ENCODE measurements at regions not wholly inside any gene's neighbourhood (a gene's known extent, or its start where the extent isn't known, plus 50 kb on each side); places are given as distances from the start of the nearest gene placed in this dataset.

DNA sequence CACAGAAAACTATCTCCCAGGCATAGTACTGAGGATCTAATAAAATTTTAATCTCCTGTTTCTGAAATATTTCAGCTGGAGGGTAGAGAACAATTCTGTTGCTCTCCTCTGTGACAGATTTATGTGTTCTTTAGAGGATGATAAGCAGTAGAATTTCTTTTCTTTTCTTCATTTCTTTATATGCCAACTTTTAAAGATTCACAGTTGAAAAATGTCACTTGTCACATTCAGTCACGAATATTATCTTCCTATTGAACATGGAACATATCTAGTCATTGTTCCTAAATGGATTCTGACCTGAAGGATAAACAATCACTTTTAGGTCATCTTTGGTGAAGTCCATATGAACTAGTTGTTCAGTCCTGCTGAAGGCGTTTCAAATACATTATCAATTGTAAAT, 585.5 kb upstream of the DPPA4 start:
- in situ Hi-C loops (cut with MboI), result no loop called here
- CTCF ChIA-PET (ENCODE audit: low intra/inter-chr PET ratio), result no interaction called here

More for the DNA sequence above, 585.5 kb upstream of the DPPA4 start:
- ATAC-seq, result no peak
- FAIRE-seq, result no peak
- no peaks in the 10 kb centered on the region for H4K20me1 ChIP-seq (replicated peaks; ENCODE audit: control insufficient read depth, insufficient read depth, low read length)
- H3K4me1 ChIP-seq (replicated peaks in 1 of 2; ENCODE audit: control insufficient read depth in 2 of 2, insufficient read depth in 2 of 2, low read length in 2 of 2), result no peaks in the 10 kb centered on the region
- H3K79me2 ChIP-seq (ENCODE audit: control insufficient read depth, insufficient read depth, low read length), result no peaks in the 10 kb centered on the region
- no peak for DNase-seq (ENCODE audit: extremely low read depth in 1 of 4, low spot score in 3 of 4)
- no peaks in the 10 kb centered on the region for H3K27me3 ChIP-seq (ENCODE audit: control insufficient read depth in 2 of 2, insufficient read depth in 2 of 2, low read length in 2 of 2)
- no peaks in the 10 kb centered on the region for H3K9me1 ChIP-seq (ENCODE audit: control insufficient read depth, insufficient read depth, low read length)
- 0% methylated on average over 2 of the region's 2 CpGs for WGBS (ENCODE audit: insufficient coverage, low coverage, missing lambda C conversion rate)
- no peak overlapping the region for H3K4me2 ChIP-seq (ENCODE audit: insufficient read depth, low read length)
- POLR2A ChIA-PET, result no interaction called here
- no peak overlapping the region for H2AFZ ChIP-seq (ENCODE audit: low read depth, low read length)
- H3K4me3 ChIP-seq, result no peak overlapping the region
- no peaks in the 10 kb centered on the region for H3K36me3 ChIP-seq (ENCODE audit: control insufficient read depth, insufficient read depth, low read length)
- no peak for TF ChIP-seq MCM5 (IDR thresholded peaks at IDR 0.05; ENCODE audit: low read depth)
- TF ChIP-seq, protein P1, sequence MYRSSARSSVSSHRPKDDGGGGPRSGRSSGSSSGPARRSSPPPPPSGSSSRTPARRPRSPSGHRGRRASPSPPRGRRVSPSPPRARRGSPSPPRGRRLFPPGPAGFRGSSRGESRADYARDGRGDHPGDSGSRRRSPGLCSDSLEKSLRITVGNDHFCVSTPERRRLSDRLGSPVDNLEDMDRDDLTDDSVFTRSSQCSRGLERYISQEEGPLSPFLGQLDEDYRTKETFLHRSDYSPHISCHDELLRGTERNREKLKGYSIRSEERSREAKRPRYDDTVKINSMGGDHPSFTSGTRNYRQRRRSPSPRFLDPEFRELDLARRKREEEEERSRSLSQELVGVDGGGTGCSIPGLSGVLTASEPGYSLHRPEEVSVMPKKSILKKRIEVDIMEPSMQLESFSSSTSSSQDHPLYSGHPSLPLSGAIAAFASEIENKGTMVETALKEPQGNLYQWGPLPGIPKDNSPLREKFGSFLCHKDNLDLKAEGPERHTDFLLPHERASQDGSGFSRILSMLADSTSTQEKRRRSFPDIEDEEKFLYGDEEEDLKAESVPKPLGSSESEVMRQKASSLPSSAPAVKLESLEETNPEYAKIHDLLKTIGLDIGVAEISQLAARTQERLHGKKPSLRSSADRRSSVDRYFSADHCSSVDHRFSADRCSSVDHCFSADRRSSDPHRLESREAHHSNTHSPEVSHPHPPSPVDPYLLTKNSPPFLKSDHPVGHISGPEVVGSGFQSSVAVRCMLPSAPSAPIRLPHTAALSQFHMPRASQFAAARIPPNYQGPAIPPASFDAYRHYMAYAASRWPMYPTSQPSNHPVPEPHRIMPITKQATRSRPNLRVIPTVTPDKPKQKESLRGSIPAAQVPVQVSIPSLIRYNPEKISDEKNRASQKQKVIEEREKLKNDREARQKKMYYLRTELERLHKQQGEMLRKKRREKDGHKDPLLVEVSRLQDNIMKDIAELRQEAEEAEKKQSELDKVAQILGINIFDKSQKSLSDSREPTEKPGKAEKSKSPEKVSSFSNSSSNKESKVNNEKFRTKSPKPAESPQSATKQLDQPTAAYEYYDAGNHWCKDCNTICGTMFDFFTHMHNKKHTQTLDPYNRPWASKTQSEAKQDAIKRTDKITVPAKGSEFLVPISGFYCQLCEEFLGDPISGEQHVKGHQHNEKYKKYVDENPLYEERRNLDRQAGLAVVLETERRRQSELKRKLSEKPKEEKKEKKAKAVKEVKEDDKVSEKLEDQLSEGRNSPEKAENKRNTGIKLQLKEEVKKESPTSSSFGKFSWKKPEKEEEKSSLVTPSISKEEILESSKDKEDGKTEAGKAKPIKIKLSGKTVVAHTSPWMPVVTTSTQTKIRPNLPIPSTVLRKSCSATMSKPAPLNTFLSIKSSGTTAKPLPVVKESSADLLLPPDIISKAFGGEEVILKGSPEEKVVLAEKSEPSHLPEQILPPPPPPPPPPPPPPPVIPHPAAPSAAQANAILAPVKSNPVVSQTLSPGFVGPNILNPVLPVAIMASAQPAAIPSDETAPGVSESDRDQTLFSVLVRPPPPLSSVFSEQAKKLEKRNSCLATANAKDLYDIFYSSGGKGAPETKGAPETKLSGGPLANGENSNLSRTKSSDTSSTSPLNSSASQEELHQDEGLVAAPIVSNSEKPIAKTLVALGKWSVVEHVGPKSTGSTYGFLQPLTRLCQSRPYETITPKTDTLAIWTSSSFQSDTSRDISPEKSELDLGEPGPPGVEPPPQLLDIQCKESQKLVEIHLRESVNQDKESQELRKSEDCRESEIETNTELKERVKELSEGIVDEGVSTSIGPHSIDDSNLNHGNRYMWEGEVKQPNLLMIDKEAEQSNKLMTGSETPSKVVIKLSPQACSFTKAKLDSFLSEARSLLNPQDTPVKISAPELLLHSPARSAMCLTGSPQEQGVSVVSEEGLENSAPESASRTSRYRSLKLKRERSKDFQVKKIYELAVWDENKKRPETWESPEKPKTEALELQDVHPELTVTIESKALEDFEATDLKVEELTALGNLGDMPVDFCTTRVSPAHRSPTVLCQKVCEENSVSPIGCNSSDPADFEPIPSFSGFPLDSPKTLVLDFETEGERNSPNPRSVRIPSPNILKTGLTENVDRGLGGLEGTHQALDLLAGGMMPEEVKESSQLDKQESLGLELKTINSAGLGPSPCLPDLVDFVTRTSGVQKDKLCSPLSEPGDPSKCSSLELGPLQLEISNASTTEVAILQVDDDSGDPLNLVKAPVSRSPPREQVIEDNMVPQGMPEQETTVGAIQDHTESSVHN (IDR thresholded peaks at IDR 0.05; ENCODE audit: borderline replicate concordance in 1 of 2, low read depth in 1 of 2), result no peak
- TF ChIP-seq, protein P2, sequence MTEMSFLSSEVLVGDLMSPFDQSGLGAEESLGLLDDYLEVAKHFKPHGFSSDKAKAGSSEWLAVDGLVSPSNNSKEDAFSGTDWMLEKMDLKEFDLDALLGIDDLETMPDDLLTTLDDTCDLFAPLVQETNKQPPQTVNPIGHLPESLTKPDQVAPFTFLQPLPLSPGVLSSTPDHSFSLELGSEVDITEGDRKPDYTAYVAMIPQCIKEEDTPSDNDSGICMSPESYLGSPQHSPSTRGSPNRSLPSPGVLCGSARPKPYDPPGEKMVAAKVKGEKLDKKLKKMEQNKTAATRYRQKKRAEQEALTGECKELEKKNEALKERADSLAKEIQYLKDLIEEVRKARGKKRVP (CRISPR knock-in tag; IDR thresholded peaks at IDR 0.05), result no peak
- TF ChIP-seq HDGF (IDR thresholded peaks at IDR 0.05), result no peak
- no peak for TF ChIP-seq U2AF2 (optimal IDR thresholded peaks at IDR 0.05; ENCODE audit: low read depth, low read length)
- TF ChIP-seq, protein P3, sequence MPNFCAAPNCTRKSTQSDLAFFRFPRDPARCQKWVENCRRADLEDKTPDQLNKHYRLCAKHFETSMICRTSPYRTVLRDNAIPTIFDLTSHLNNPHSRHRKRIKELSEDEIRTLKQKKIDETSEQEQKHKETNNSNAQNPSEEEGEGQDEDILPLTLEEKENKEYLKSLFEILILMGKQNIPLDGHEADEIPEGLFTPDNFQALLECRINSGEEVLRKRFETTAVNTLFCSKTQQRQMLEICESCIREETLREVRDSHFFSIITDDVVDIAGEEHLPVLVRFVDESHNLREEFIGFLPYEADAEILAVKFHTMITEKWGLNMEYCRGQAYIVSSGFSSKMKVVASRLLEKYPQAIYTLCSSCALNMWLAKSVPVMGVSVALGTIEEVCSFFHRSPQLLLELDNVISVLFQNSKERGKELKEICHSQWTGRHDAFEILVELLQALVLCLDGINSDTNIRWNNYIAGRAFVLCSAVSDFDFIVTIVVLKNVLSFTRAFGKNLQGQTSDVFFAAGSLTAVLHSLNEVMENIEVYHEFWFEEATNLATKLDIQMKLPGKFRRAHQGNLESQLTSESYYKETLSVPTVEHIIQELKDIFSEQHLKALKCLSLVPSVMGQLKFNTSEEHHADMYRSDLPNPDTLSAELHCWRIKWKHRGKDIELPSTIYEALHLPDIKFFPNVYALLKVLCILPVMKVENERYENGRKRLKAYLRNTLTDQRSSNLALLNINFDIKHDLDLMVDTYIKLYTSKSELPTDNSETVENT (CRISPR knock-in tag; IDR thresholded peaks at IDR 0.05), result no peak
- BruUV-seq (replicated peaks), result no TSS peak
- H3K9me3 ChIP-seq (replicated peaks; ENCODE audit: control insufficient read depth, insufficient read depth, low read depth, low read length), result no peaks in the 10 kb centered on the region
- intact Hi-C loops (cut with micrococcal nuclease), result no loop called here
- no peak overlapping the region for H3K27ac ChIP-seq (ENCODE audit: extremely low read depth, low read depth, low read length)
- H3K9ac ChIP-seq (ENCODE audit: insufficient read depth in 1 of 2, low read depth in 2 of 2, low read length in 2 of 2), result no peak overlapping the region

Measured in K562 (cell line).